Chondrocyte (in vitro differentiated cells): ENCODE measurements at regions not wholly inside any gene's neighbourhood (a gene's known extent, or its start where the extent isn't known, plus 50 kb on each side); places are given as distances from the start of the nearest gene placed in this dataset.
"Not testable (repeated sequence)": the region's sequence is repeated elsewhere in the genome, so short reads cannot be mapped to it uniquely, and the experiment has no call there.

ENCODE experiments used
- DNase-seq: peaks from one replicate; pipeline ENCODE4 v3.0.0; 2021; ENCODE audit warnings: mixed read lengths, low spot score
- H3K27ac Mint-ChIP-seq: one replicate; pipeline ENCODE4 v1.8.0; 2021; ENCODE audit warnings: mild to moderate bottlenecking, moderate library complexity, mixed read lengths; ENCODE audit not compliant: unreplicated experiment
- H3K27me3 Mint-ChIP-seq: 2 replicates; pipeline ENCODE4 v1.8.0; 2021; ENCODE audit warnings: low read depth, mixed read lengths
- H3K36me3 Mint-ChIP-seq: 2 replicates; pipeline ENCODE4 v1.8.0; 2021; ENCODE audit warnings: low read depth, mixed read lengths
- H3K4me1 Mint-ChIP-seq: 2 replicates; pipeline ENCODE4 v1.8.0; 2021; ENCODE audit warnings: low read depth, mild to moderate bottlenecking, mixed read lengths
- H3K4me3 Mint-ChIP-seq: one replicate; pipeline ENCODE4 v1.8.0; 2021; ENCODE audit warnings: mild to moderate bottlenecking, moderate library complexity, mixed read lengths; ENCODE audit not compliant: unreplicated experiment
- H3K9me3 Mint-ChIP-seq: 2 replicates; pipeline ENCODE4 v1.8.0; 2021; ENCODE audit warnings: low read depth, mixed read lengths
- CTCF ChIP-seq: fragments of 200-600 bp; sonication (generic); IDR thresholded peaks from 2 replicates; pipeline ENCODE4 v1.5.0; 2021; ENCODE audit warnings: antibody characterized with exemption, mild to moderate bottlenecking, moderate library complexity

- Mint-ChIP-seq H3K4me1 (no peaks in the 10 kb centered on the region), H3K36me3 (no peaks in the 10 kb centered on the region), H3K27me3 (peaks cover 18% of the 10 kb centered on the region), H3K9me3 (peaks cover 9% of the 10 kb centered on the region), H3K27ac (no peak overlapping the region), H3K4me3 (no peak overlapping the region)
- TF ChIP-seq CTCF, result no peak
- DNase-seq, result no peak
These were observed 139.8 kb upstream of the FOXG1 start for GRCh38 chr14:28626780-28627179.

GRCh38 chr14:28629328-28630004 is 137.1 kb upstream of the FOXG1 start:
- no peak for TF ChIP-seq CTCF
- Mint-ChIP-seq H3K9me3 (peaks cover 11% of the 10 kb centered on the region), H3K27ac (no peak overlapping the region), H3K4me3 (no peak overlapping the region), H3K27me3 (peaks cover 10% of the 10 kb centered on the region), H3K36me3 (no peaks in the 10 kb centered on the region), H3K4me1 (no peaks in the 10 kb centered on the region)
- no peak for DNase-seq

GRCh38 chr14:28630100-28630499 is 136.5 kb upstream of the FOXG1 start:
- H3K27ac Mint-ChIP-seq, result no peak overlapping the region
- no peaks in the 10 kb centered on the region for H3K36me3 Mint-ChIP-seq
- TF ChIP-seq CTCF, result no peak
- no peaks in the 10 kb centered on the region for H3K4me1 Mint-ChIP-seq
- no peak overlapping the region for H3K4me3 Mint-ChIP-seq
- peaks cover 8% of the 10 kb centered on the region for H3K27me3 Mint-ChIP-seq
- H3K9me3 Mint-ChIP-seq, result peaks cover 11% of the 10 kb centered on the region
- no peak for DNase-seq

- DNase-seq, result no peak
- Mint-ChIP-seq H3K27ac (no peak overlapping the region), H3K36me3 (no peaks in the 10 kb centered on the region), H3K4me3 (no peak overlapping the region), H3K27me3 (peaks cover 8% of the 10 kb centered on the region), H3K9me3 (peaks cover 11% of the 10 kb centered on the region), H3K4me1 (no peaks in the 10 kb centered on the region)
- TF ChIP-seq CTCF, result peak; percentile 86
These were observed 131.2 kb upstream of the FOXG1 start for GRCh38 chr14:28635387-28635786.

- not testable (repeated sequence) for DNase-seq, H3K4me1 Mint-ChIP-seq, H3K4me3 Mint-ChIP-seq, H3K27ac Mint-ChIP-seq, H3K27me3 Mint-ChIP-seq, H3K36me3 Mint-ChIP-seq
- H3K9me3 Mint-ChIP-seq, result peaks cover 15% of the 10 kb centered on the region
These were observed 130.8 kb upstream of the FOXG1 start for GRCh38 chr14:28635816-28636215.

- not testable (repeated sequence) for H3K27me3 Mint-ChIP-seq, H3K4me3 Mint-ChIP-seq, H3K4me1 Mint-ChIP-seq, H3K36me3 Mint-ChIP-seq, H3K27ac Mint-ChIP-seq, DNase-seq
- peaks cover 14% of the 10 kb centered on the region for H3K9me3 Mint-ChIP-seq
These were observed 125.4 kb upstream of the FOXG1 start for GRCh38 chr14:28641189-28641588.
